COR-L47 (cell line): ENCODE measurements at regions not wholly inside any gene's neighbourhood (a gene's known extent, or its start where the extent isn't known, plus 50 kb on each side); places are given as distances from the start of the nearest gene placed in this dataset.
A peak's percentile ranks its signal among the peaks of the same experiment; 100 is the strongest.

Experiments used
- DNase-seq: peaks from one replicate; lab custom pipeline; 2025; lab: John Stamatoyannopoulos, UW

DNA sequence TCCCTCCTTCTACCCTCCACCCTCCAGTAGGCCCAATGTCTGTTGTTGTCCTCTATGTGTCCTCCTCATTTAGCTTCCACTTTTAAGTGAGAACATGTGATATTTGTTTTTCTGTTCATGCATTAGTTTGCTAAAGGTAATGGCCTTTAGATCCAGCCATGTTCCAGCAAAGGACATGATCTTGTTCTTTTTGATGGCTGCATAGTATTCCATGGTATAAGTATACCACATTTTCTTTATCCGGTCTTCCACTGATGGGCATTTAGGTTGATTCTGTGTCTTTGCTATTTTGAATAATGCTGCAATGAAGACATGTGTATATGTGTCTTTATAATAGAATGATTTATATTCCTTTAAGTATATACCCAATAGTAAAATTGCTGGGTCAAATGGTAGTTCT lies 232.5 kb upstream of the PRR16 start:
- DNase-seq, result no peak

DNA sequence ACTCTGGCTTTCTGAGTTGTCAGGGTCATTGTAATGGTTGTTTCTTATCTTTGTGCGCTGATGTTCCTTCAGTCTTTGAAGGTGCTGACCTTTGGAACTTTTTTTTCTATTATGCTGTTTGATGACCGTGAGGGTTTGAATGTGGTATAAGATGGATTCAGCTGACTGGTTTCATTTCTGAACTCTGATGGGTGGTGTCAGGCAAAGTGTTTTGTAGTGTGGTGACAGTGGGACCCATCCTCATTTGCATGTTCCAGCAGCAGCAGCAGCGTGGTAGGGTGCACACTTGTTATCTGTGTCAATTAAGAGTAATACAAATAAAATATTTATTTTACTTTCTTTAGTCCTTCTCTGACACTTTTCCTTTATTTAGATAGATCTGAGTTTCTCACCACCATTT lies 227.7 kb upstream of the PRR16 start:
- no peak for DNase-seq

DNA sequence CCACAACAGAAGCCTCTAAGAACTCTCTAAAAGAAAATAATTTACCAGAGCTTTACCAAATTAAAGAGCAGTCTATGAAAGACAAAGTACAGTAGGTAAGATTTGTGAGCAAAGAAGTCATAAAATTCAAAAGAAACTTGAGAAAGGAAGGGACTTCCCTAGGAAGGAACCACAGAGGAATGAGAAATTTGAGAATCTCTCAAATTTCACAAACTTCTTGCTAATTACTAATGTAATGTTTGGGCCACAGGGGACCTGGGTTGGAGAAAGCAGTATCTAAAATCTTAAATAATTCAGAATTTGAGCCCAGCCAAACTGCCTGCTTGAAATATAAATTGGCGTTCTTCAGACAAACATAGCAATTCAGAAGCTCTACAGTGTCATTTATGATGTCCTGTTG lies 225.0 kb upstream of the PRR16 start:
- DNase-seq, result no peak

DNA sequence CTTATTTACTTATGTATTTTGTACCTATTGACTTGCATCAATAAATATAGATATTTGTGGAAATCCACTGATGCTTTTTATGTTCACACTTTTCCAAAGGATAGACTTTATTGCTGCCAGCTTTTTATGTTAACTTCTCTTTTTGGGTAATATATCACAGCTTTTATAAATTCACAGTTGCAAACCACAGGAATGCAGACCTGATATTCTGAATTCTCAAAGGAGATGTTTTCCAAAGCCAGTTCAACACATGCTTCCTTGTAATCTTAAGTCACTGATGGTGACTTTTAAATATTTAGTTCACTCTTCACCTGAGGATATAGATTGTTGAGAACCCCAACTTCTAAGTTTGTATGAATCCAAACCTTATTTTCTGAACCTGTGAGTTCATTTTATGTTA lies 223.4 kb upstream of the PRR16 start:
- DNase-seq, result no peak

DNA sequence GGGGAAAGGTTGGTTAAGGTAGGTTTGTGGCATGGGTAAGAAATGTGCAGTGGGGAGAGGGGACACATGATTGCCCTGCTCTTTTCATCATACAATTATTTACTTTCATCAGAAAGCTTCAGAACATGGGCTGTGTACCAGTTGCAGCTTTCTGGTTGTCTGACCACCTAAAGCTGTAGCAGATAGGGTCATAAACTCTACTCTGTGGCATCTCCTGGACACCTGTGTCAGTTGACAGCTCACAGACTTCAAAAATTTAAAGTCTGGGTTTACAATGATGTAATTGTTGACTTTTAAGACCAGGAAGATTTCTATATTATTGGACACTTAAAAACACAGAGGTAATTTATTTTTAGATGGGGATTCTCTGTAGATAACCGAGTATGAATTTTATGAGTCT lies 222.7 kb upstream of the PRR16 start:
- no peak for DNase-seq

DNA sequence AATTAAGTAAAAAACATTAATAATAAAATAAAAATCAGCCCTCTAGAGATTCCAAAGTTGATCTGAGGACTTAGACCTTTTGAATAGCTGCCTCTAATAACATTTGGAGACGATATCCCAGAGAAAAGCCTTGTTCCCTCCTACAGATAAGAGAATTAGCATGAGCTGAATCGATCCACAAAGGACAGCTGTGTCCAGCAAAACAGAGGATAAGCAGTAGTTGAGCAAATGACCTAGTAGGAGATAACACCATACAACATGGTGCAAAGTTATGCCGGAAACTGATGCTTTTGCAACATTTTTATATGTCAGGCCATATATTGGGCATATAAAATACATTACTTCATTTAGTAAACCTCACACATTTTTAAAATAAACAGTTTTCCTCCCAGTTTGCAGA lies 212.2 kb upstream of the PRR16 start:
- no peak for DNase-seq

DNA sequence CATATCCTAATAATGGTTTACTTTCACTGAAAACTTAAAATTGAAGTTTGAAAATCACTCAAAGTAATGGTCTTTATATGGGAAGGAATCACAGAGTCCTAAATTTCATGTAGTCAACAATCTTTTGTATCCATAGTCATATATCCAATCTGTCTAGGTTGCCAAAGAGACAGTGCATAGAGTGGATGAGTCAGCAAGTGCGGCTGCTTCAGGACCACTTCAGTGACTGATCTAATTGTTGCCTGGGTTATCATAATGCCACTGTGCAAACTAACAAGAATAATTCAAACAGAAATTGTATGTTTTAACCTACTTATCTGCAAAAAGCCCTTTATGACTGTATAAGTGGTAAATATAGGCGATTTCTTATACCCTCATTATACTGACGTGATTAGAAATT lies 211.3 kb upstream of the PRR16 start:
- DNase-seq, result peak; percentile 21

DNA sequence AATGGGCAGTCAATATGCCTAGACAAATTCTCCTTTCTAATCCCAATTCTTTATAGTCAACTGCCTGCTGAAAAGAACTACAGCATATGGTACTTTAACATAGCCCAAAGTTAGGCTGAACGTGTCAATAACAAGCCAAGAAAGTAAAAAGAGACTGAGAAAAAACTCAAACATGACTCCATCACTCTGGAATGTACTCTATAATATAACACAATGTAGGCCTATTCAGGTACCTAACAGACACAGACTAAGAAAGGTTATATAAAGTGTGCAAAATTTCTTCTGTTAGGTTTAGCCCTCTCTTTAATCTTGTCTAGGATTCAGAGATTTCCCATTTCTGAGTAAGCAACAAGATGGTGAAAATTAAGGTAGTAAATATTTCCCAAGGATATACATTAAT lies 209.7 kb upstream of the PRR16 start:
- DNase-seq, result no peak

DNA sequence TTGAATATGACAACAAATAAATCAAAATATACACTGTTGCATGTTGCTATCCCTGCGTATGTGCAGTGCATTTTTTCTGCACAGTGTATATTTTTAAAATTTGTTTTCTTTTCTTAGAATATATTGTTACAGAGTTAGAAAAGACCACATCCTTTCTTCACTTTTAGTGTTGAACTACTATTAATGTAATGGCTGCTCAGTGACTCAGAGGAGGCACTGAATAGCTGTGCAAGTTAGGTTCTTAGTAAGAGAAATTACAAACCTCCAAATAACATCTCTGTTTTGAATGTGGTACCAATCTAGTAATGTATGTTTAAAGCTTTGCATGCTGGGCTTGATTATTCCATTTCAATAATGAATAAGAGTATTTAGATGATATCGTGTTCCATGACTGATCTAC lies 208.9 kb upstream of the PRR16 start:
- no peak for DNase-seq

DNA sequence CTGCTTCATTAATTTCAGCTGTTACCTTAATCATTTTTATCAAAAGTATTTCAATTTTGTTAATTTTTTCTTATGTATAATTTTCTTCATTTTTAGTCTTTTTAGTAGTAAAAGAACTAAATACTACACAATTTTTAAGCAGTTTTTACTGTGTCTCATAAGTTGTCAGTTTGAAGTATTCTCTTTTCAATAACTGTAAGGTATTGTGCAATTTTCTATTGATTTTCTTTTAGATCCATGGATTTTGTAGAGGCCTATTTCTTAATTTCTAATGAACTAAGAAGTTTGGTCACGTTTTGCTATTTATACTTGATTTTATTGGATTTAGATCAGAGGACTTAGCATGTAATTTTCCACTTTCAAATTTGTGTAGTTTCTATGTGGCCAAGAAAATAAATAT lies 207.7 kb upstream of the PRR16 start:
- DNase-seq, result no peak

DNA sequence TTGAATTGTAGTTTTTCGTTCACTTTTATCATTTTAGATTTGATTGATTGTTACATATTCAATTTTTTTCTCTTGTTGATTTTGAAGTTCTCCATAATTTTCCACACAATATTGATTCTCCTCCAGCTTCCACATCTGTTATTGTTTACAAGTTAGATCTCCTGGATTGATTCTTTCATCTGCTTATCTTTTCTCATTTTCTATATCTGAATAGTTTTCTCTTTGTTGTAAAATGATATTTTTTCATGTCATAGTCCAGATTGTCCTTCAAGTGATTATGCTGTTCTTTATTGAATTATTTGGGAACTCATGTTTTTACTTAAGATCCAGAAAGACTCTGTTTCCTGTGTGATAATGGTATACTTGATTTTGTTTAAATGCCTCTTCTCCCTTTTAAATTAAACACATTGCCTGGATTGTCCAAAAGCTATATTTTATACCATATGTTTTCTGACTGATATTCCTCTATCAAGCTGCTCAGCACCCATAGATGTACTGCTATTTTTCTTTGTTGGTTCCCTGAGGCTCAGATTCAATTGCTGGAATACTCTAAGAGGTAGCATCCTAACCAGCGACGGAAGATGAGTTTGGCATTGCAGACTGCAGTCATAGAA lies 206.6 kb upstream of the PRR16 start:
- DNase-seq, result no peak

DNA sequence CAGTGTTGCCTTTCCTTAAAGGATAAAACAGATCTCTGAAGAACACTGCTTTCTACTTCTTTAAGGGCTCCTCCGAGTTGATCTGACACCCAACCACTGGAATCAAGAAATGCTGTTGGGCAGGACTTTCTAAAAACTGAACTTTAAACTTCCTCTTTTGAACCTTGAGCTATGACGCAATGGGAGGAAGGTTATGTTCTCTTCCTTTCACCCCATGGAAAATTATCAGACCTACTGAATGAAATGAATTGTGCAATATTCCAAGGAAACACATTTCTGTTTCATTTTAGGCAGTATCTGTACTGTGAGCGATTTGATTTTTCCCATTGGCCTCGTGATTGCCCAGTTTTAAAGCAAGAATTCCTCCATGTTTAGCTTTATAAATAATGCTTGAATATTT lies 206.0 kb upstream of the PRR16 start:
- no peak for DNase-seq

DNA sequence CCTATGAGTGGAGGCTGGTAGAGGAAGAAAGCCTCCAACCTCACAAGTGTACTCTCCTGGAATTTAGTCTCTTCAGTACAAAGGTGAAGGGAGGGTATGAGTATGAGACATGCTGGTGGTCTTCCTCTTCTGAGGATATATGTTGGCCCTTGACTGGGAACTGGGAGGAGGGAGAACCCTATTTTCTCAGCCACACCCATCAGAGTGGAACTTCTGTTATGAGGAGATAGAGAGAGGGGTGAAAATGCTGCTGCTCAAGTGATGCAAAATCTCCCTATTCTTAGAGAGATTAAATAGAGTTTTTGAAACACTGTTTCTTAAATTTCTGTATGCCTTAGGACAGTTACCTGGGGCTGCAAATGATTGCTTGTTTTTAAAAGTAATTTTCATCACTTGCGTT lies 203.4 kb upstream of the PRR16 start:
- no peak for DNase-seq

DNA sequence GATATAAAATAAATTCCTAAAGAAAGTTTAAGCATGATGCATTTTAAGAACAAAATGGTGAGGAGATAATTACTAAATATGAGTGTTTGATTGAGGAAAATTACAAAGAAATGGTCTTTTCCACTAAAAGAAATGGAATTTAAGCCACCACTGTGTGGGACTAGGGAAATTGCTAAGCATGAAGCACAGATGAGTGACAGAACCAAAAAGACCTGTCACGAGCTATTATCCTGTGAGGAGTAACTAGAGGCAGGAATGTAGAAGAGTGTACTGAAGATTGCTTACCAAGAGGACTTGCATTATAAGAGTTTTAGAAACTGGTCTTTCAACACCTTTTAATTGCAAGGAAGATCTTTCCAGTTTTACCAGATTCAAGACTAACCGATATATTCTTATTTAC lies 193.6 kb upstream of the PRR16 start:
- no peak for DNase-seq

DNA sequence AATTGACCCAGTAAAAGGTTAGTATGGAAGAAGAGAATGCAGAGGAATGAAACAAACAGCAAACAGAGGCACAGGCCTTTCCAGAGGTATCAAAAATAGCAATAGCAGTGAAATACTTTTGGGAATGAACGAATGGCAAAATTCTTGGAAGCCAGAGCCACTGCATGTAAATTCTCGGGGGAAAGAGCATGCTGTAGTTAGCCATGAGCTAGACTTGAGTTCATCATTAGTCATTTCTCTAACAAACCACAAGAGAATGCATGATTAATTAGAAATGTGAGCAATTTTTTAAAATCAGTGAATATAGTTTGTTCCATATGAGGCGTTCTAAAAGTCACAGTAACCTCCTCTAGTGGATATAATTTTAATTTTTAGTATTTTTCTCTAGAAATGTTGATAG lies 170.3 kb upstream of the PRR16 start:
- DNase-seq, result no peak

DNA sequence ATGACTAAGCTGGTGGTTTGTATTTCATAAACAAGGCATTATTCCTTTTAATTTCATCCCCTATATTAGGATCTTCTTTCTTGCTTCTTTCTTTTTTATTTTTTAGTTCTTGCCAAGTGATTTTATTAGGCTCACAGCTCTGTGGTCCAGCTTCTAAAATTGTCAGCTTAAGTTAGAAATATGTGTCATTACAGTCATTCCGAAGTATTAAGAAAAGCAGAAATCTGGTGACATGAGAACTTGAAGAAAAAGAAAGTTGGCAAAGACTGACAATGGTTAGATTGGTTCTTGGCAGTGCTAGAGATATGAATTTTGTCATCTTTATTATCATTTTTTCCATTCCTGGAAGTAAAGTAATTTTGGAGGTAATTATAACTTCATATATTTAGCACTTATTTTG lies 166.5 kb upstream of the PRR16 start:
- no peak for DNase-seq

DNA sequence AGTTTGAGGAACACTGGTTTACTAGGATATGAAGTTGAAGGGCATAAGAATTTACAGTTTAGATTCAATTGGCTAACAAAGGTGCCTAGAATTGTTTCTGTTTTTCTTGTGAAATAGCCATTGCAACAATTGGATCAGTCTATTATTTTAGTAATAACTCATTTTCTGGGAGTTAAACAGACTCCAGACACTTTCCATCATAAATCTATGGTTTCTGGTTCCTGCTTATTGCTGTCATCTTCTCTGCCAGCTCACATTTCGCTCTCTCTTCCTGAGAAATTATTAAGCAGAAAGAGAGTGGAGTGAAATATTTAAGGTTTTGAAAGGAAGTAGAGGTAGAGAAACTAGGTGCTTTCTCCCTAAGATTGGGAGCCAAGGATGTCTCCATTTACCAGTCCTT lies 165.1 kb upstream of the PRR16 start:
- DNase-seq, result no peak

DNA sequence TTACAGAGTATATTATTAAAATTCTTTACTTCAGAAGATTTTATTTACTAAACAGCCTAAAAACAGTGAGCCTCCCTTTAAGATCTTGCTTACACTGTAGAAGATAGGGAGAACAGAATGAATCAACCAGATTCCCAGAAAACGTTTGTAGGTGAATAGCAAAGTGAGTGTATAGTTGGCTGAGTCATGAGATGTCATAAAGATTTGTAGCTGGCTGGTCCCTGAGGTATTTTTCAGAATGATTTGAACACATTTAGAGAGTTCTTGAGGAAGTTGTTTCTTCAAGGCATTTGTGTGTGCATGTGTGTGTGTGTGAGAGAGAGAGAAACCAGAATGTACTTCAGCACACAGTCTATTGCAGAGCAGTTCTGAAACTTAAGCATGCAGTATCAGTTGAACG lies 159.4 kb upstream of the PRR16 start:
- no peak for DNase-seq

DNA sequence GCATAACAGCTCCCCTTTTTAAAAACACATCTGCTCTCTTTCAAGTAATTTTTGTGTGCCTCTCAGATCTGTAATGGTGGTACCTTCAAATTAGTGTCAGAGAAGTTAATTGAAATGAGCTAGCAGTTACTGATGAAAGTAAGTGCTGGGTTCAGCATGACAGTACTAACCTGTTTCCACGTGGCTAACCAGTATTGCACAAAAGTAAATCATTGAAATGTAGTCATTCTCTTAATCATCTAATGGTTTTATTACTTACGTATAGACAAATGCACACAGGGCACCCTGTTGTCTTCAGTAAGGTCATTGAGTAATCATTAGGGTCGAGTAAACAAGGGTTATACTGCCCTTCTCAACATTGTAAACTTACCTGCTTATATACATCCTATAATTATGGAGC lies 157.8 kb upstream of the PRR16 start:
- DNase-seq, result no peak

DNA sequence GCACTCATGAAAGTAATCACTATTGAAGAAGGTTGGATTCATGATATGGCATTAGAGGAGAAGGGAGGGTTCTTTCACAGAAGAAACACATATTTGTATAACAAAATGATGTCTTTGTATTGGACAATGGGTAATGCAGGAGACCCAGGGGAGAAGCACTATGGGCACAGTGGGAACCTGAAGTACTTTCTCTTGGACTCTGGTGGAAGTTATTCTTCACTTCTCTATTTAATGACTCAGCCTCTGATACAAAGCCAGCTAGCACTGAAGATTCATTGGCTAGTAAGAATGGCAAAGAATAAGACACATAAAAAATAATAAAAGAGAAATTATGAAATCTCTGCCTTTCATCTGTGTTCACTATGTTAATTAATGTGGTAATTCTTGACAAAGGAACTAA lies 149.9 kb upstream of the PRR16 start:
- no peak for DNase-seq

DNA sequence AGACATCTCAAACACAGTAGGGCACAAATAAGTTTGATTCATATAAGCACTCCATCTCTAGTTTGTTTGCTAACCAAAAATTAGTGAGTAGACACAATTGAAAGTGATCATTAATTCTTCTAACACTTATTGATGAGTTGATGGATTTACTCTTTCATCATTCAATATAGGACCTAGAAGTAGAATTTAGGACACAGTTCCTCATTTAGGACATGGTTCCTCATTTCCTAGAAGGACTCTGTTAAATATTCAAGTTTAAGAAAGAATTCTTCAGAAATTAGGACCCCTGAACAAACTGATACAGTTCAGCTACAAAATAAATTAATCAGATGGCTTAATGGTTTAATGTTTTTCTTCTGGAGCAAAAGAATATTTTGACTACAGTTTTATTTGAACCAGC lies 143.5 kb upstream of the PRR16 start:
- no peak for DNase-seq

DNA sequence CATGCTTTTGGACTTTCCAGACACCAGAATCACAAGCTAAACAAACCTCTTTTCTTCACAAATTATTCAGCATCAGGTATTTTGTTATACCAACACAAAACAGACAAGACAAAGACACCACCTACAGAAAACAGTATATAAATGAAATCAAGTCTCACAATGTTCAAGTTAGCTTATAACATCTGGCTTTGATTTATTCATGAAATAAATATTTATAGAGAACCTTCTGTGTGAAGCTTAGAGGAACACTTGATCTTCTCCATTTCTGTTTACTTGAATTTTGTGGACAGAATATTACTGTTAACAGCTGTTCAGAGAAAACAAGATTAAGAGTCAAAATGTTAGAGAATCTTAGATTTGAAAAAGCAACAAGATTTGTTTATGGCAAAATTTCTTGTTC lies 137.4 kb upstream of the PRR16 start:
- no peak for DNase-seq

DNA sequence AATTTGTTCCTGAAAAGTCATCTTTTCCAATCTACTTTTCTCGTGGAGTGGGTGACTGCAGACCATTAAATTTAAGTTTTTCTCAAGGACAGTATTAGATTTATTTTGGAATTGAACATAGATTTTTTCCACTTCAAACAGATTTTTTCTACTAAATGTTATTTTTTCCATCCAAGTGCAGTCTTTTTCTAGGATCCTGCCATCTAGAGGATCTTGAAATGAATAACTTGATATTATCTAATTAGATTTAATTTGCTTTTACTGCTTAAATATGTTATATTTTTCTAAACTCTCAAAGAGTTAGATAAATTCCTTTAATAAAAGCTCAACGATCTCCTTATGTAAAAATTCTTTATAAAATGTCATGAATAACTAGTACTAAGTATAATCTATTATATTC lies 136.9 kb upstream of the PRR16 start:
- no peak for DNase-seq

DNA sequence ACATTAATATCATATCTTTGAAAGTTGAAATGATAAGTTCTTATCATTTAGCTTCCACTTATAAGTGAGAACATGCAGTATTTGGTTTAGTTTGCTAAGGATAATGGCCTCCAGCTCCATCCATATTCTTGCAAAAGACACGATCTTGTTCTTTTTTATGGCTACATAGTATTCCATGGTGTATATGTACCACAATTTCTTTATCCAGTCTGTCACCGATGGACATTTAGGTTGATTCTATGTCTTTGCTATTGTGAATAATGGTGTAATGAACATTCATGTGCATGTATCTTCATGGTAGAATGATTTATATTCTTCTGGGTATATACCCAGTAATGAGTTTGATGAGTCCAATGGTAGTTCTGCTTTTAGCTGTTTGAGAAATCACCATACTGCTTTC lies 135.0 kb upstream of the PRR16 start:
- no peak for DNase-seq

DNA sequence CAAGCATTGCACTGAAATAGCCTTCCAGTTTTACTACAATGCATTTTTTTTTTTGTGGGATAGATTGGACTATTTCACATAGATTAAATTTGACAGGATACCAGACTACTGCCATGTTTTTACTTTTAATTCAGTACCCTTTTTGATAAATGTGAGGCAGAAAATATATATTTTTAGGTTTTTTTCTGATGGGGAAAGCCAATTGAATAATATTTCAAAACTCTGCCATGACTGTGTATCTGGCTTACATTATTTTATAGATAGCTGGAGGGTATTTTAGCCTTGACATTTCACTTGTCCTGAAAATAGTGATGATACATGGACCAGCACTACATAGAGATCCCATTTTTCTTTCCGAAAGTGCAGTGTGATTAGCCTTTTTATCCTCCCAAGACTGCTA lies 133.5 kb upstream of the PRR16 start:
- no peak for DNase-seq
